ENCODE measurements at regions not wholly inside any gene's neighbourhood (a gene's known extent, or its start where the extent isn't known, plus 50 kb on each side); places are given as distances from the start of the nearest gene placed in this dataset.

- TF ChIP-seq ATF2 (CRISPR knock-in tag; IDR thresholded peaks at IDR 0.05; ENCODE audit: borderline replicate concordance, low read depth) (no peak), RORB (CRISPR knock-in tag; IDR thresholded peaks at IDR 0.05) (no peak), ZNF121 (CRISPR knock-in tag; IDR thresholded peaks at IDR 0.05) (no peak), OVOL2 (CRISPR knock-in tag; IDR thresholded peaks at IDR 0.05; ENCODE audit: borderline replicate concordance) (no peak), ZNF263 (CRISPR knock-in tag; IDR thresholded peaks at IDR 0.05; ENCODE audit: low read depth) (no peak), MYBL2 (CRISPR knock-in tag; IDR thresholded peaks at IDR 0.05) (no peak), ZNF423 (CRISPR knock-in tag; IDR thresholded peaks at IDR 0.05) (no peak), ZNF512 (CRISPR knock-in tag; IDR thresholded peaks at IDR 0.05; ENCODE audit: borderline replicate concordance) (no peak), FOXK1 (CRISPR knock-in tag; IDR thresholded peaks at IDR 0.05) (no peak), NR2C2 (CRISPR knock-in tag; IDR thresholded peaks at IDR 0.05) (no peak), CREB1 (CRISPR knock-in tag; IDR thresholded peaks at IDR 0.05) (no peak), HMGXB4 (CRISPR knock-in tag; IDR thresholded peaks at IDR 0.05) (no peak)
- no peak for ATAC-seq
- Mint-ChIP-seq H3K27ac (no peak overlapping the region), H3K4me1 (no peaks in the 10 kb centered on the region), H3K27me3 (ENCODE audit: low read depth) (peaks cover 7% of the 10 kb centered on the region; the same call in 1 of the 2 replicates), H3K36me3 (peaks cover 61% of the 10 kb centered on the region), H3K9me3 (peaks cover 63% of the 10 kb centered on the region), H3K4me3 (no peak overlapping the region)
- POLR2A ChIA-PET, result no interaction called here
- CTCF ChIA-PET, result no interaction called here
- DNase-seq (ENCODE audit: low spot score), result no peak
Observed at GRCh38 chr1:4971666-4972065, 317.3 kb downstream of the AJAP1 start.

GRCh38 chr1:4970532-4970931 is 316.1 kb downstream of the AJAP1 start:
- CTCF ChIA-PET, result no interaction called here

GRCh38 chr1:4969556-4970129 is 315.2 kb downstream of the AJAP1 start:
- Mint-ChIP-seq H3K27me3 (ENCODE audit: low read depth) (peaks cover 6% of the 10 kb centered on the region; the same call in 1 of the 2 replicates), H3K4me1 (no peaks in the 10 kb centered on the region), H3K27ac (no peak overlapping the region), H3K36me3 (peaks cover 61% of the 10 kb centered on the region), H3K4me3 (no peak overlapping the region), H3K9me3 (peaks cover 63% of the 10 kb centered on the region)
- ChIA-PET POLR2A (no interaction called here), CTCF (no interaction called here)
- ATAC-seq (no peak), DNase-seq (ENCODE audit: low spot score) (no peak)
- TF ChIP-seq ZNF232 (CRISPR knock-in tag; IDR thresholded peaks at IDR 0.05), result no peak
- no peak for TF ChIP-seq ZNF512 (CRISPR knock-in tag; IDR thresholded peaks at IDR 0.05; ENCODE audit: borderline replicate concordance)
- no peak for TF ChIP-seq ZNF281 (CRISPR knock-in tag; IDR thresholded peaks at IDR 0.05)
- TF ChIP-seq ZNF396 (CRISPR knock-in tag; IDR thresholded peaks at IDR 0.05; ENCODE audit: borderline replicate concordance), result no peak
- TF ChIP-seq USF1 (CRISPR knock-in tag; IDR thresholded peaks at IDR 0.05), result no peak
- TF ChIP-seq TEAD1 (CRISPR knock-in tag; IDR thresholded peaks at IDR 0.05), result no peak
- no peak for TF ChIP-seq E2F5 (CRISPR knock-in tag; IDR thresholded peaks at IDR 0.05)

More at GRCh38 chr1:4970532-4970931, 316.1 kb downstream of the AJAP1 start:
- H3K4me1 Mint-ChIP-seq, result no peaks in the 10 kb centered on the region
- POLR2A ChIA-PET, result no interaction called here
- peaks cover 65% of the 10 kb centered on the region for H3K9me3 Mint-ChIP-seq
- no peak overlapping the region for H3K27ac Mint-ChIP-seq
- TF ChIP-seq E2F4 (CRISPR knock-in tag; IDR thresholded peaks at IDR 0.05; ENCODE audit: borderline replicate concordance, low read depth), result no peak
- DNase-seq (ENCODE audit: low spot score) (no peak), ATAC-seq (no peak)
- H3K4me3 Mint-ChIP-seq, result no peak overlapping the region
- H3K27me3 Mint-ChIP-seq (ENCODE audit: low read depth), result peaks cover 3% of the 10 kb centered on the region; the same call in 1 of the 2 replicates
- H3K36me3 Mint-ChIP-seq, result peaks cover 62% of the 10 kb centered on the region

All from WTC11 (cell line).